HL-60/S4 treated with phorbol 12-myristate 13-acetate at 8.2 ng/mL for 4 days and 3 days (cell line): ENCODE measurements at regions not wholly inside any gene's neighbourhood (a gene's known extent, or its start where the extent isn't known, plus 50 kb on each side); places are given as distances from the start of the nearest gene placed in this dataset.

Experiments
- in situ Hi-C: fragments of 300-500 bp; cut with MboI; formaldehyde crosslinking; loops from 2 replicates; pipeline ENCODE4 v1.15.0; 2022; ENCODE audit warnings: low sequenced_read_pairs

- in situ Hi-C loops = no loop called here
These were observed 1080.6 kb upstream of the B3GALT2 start for GRCh38 chr1:194267021-194267420.

GRCh38 chr1:194256010-194256409 is 1069.6 kb upstream of the B3GALT2 start:
- in situ Hi-C loops = no loop called here

- in situ Hi-C loops = no loop called here
These were observed 1065.8 kb upstream of the B3GALT2 start for GRCh38 chr1:194252199-194252598.

- in situ Hi-C loops = no loop called here
These were observed 1054.8 kb upstream of the B3GALT2 start for GRCh38 chr1:194241215-194241614.

- in situ Hi-C loops = no loop called here
These were observed 1046.7 kb upstream of the B3GALT2 start for GRCh38 chr1:194233069-194233468.

- in situ Hi-C loops = no loop called here
These were observed 1044.1 kb upstream of the B3GALT2 start for GRCh38 chr1:194230351-194231144.

- in situ Hi-C loops = no loop called here
These were observed 1042.0 kb upstream of the B3GALT2 start for GRCh38 chr1:194228427-194228826.

GRCh38 chr1:194227161-194227560 is 1040.7 kb upstream of the B3GALT2 start:
- in situ Hi-C loops = no loop called here

- in situ Hi-C loops = no loop called here
These were observed 1039.4 kb upstream of the B3GALT2 start for GRCh38 chr1:194225821-194226220.

GRCh38 chr1:194223596-194223995 is 1037.2 kb upstream of the B3GALT2 start:
- in situ Hi-C loops = no loop called here

- in situ Hi-C loops = no loop called here
These were observed 1029.0 kb upstream of the B3GALT2 start for GRCh38 chr1:194215448-194215847.

GRCh38 chr1:194214735-194215134 is 1028.3 kb upstream of the B3GALT2 start:
- in situ Hi-C loops = no loop called here

- in situ Hi-C loops = no loop called here
These were observed 1023.5 kb upstream of the B3GALT2 start for GRCh38 chr1:194209920-194210319.

GRCh38 chr1:194208674-194209073 is 1022.3 kb upstream of the B3GALT2 start:
- in situ Hi-C loops = no loop called here

GRCh38 chr1:194196562-194196961 is 1010.1 kb upstream of the B3GALT2 start:
- in situ Hi-C loops = no loop called here

- in situ Hi-C loops = no loop called here
These were observed 1008.3 kb upstream of the B3GALT2 start for GRCh38 chr1:194194724-194195123.

GRCh38 chr1:194184974-194185373 is 998.6 kb upstream of the B3GALT2 start:
- in situ Hi-C loops = no loop called here

GRCh38 chr1:194184425-194184824 is 998.0 kb upstream of the B3GALT2 start:
- in situ Hi-C loops = no loop called here

GRCh38 chr1:194181845-194182244 is 995.4 kb upstream of the B3GALT2 start:
- in situ Hi-C loops = no loop called here

GRCh38 chr1:194176212-194176611 is 989.8 kb upstream of the B3GALT2 start:
- in situ Hi-C loops = no loop called here

GRCh38 chr1:194175251-194175650 is 988.8 kb upstream of the B3GALT2 start:
- in situ Hi-C loops = no loop called here

- in situ Hi-C loops = no loop called here
These were observed 988.1 kb upstream of the B3GALT2 start for GRCh38 chr1:194174528-194174927.

- in situ Hi-C loops = no loop called here
These were observed 985.2 kb upstream of the B3GALT2 start for GRCh38 chr1:194171596-194171995.
